K562 (cell line): ENCODE measurements at regions not wholly inside any gene's neighbourhood (a gene's known extent, or its start where the extent isn't known, plus 50 kb on each side); places are given as distances from the start of the nearest gene placed in this dataset.

ENCODE experiments used
- ATAC-seq: fragments of 200-7000 bp; cut with Tn5 transposase; 3 replicates; pipeline ENCODE4 v1.9.1; 2020; ENCODE audit warnings: moderate library complexity
- BruUV-seq: library from RNA; stranded (reverse); fragments of 400-500 nt; replicated peaks from 2 replicates; lab custom pipeline; 2021; lab: Mats Ljungman, UMichigan
- CTCF ChIA-PET: fragments of 300-600 bp; formaldehyde crosslinking; extraction: SDS; loops from one replicate; lab custom pipeline; 2021; ENCODE audit warnings: low intra/inter-chr PET ratio; lab: Yijun Ruan, JAX
- POLR2A ChIA-PET: fragments of 300-600, 350-650 bp; sonication (Branson Sonifier 250); formaldehyde crosslinking; extraction: SDS; loops from one replicate; lab custom pipeline; 2021; ENCODE audit warnings: antibody characterized with exemption, inconsistent platforms; lab: Yijun Ruan, JAX
- DNase-seq, 4 experiments: peaks; one replicate each; pipeline versions ENCODE4 v3.0.0 to v3.0.0-alpha.2; 2011 to 2018; ENCODE audit warnings: low spot score in 3 of 4, mixed read lengths in 3 of 4; ENCODE audit errors: extremely low read depth in 1 of 4
- FAIRE-seq: peaks from 2 replicates; lab custom pipeline; 2011; peaks lifted over from hg19 to GRCh38; lab: Jason Lieb, UNC
- H2AFZ ChIP-seq: 2 replicates; pipeline ENCODE4 v1.6.0; 2011; ENCODE audit warnings: low read depth, low read length, control low read depth, inconsistent platforms
- H3K27ac ChIP-seq: fragments of 200-600 bp; 3 replicates; pipeline ENCODE4 v1.8.0; 2011; ENCODE audit warnings: low read depth, mild to moderate bottlenecking, control low read depth, inconsistent platforms, low read length, moderate library complexity, mixed read lengths; ENCODE audit errors: extremely low read depth
- H3K27me3 ChIP-seq, 2 experiments: fragments of 300-600 bp in 1 of 2; 2 replicates in 1 of 2; 3 replicates in 1 of 2; pipeline versions ENCODE4 v1.6.0 to v1.8.0; 2011; ENCODE audit warnings: inconsistent platforms in 2 of 2, low read length in 2 of 2, mild to moderate bottlenecking in 1 of 2, mixed read lengths in 1 of 2, moderate library complexity in 1 of 2; ENCODE audit not compliant: control insufficient read depth in 2 of 2, insufficient read depth in 2 of 2
- H3K36me3 ChIP-seq: fragments of 300-600 bp; 3 replicates; pipeline ENCODE4 v1.8.0; 2011; ENCODE audit warnings: mild to moderate bottlenecking, low read length, inconsistent platforms; ENCODE audit not compliant: control insufficient read depth, insufficient read depth
- H3K4me1 ChIP-seq, 2 experiments: fragments of 200-600 bp in 1 of 2; replicated peaks in 1 of 2; 2 replicates in 1 of 2; 3 replicates in 1 of 2; pipeline versions ENCODE4 v1.5.1 to v1.8.0; 2011; ENCODE audit warnings: inconsistent platforms in 2 of 2, low read length in 2 of 2, mild to moderate bottlenecking in 1 of 2, mixed read lengths in 1 of 2, moderate library complexity in 1 of 2; ENCODE audit not compliant: control insufficient read depth in 2 of 2, insufficient read depth in 2 of 2
- H3K4me2 ChIP-seq: 2 replicates; pipeline ENCODE4 v1.6.1; 2011; ENCODE audit warnings: low read length, control low read depth, inconsistent platforms, mixed read lengths; ENCODE audit not compliant: insufficient read depth
- H3K4me3 ChIP-seq: fragments of 200-600 bp; sonication (generic), shearing (Covaris generic); 2 replicates; pipeline ENCODE4 v1.5.1; 2016; ENCODE audit warnings: control low read depth, inconsistent platforms
- H3K79me2 ChIP-seq: fragments of 200-600 bp; 3 replicates; pipeline ENCODE4 v1.8.0; 2011; ENCODE audit warnings: low read length, inconsistent platforms; ENCODE audit not compliant: control insufficient read depth, insufficient read depth
- H3K9ac ChIP-seq, 2 experiments: 2 replicates each; pipeline versions ENCODE4 v1.6.0 to v1.6.1; 2011; ENCODE audit warnings: low read depth in 2 of 2, low read length in 2 of 2, control low read depth in 1 of 2, inconsistent platforms in 1 of 2, mild to moderate bottlenecking in 1 of 2, mixed read lengths in 1 of 2; ENCODE audit not compliant: insufficient read depth in 1 of 2
- H3K9me1 ChIP-seq: one replicate; pipeline ENCODE4 v1.6.0; 2011; ENCODE audit warnings: inconsistent platforms, mild to moderate bottlenecking, low read length, moderate library complexity; ENCODE audit not compliant: control insufficient read depth, insufficient read depth
- H3K9me3 ChIP-seq: replicated peaks from 2 replicates; pipeline ENCODE4 v1.5.1; 2011; ENCODE audit warnings: low read depth, low read length, inconsistent platforms; ENCODE audit not compliant: control insufficient read depth, insufficient read depth
- H4K20me1 ChIP-seq: replicated peaks from 2 replicates; pipeline ENCODE4 v1.6.1; 2011; ENCODE audit warnings: low read length, inconsistent platforms, mixed read lengths; ENCODE audit not compliant: control insufficient read depth, insufficient read depth
- CBX3 ChIP-seq, 2 experiments: IDR thresholded peaks; 1 replicate in 1 of 2; 2 replicates in 1 of 2; pipeline ENCODE4 v1.6.1; 2012; ENCODE audit warnings: inconsistent platforms in 2 of 2, low read length in 2 of 2, borderline replicate concordance in 1 of 2, control low read depth in 1 of 2
- CREB1 ChIP-seq, 2 experiments: sonication (generic) in 1 of 2; formaldehyde crosslinking in 1 of 2; IDR thresholded peaks; 2 replicates each; pipeline versions ENCODE4 v1.6.1 to v1.8.0; 2012 to 2022; ENCODE audit warnings: inconsistent platforms in 1 of 2, mild to moderate bottlenecking in 1 of 2, missing genetic modification reagents in 1 of 2, moderate library complexity in 1 of 2
- EP300 ChIP-seq: IDR thresholded peaks from 2 replicates; pipeline ENCODE4 v1.6.1; 2012; ENCODE audit warnings: low read length, improper control_type of control experiment
- MCM2 ChIP-seq: fragments of 450-650 bp; IDR thresholded peaks from 2 replicates; pipeline ENCODE4 v1.6.1; 2017; ENCODE audit warnings: low read depth, mild to moderate bottlenecking
- MEF2D ChIP-seq: conservative IDR thresholded peaks from 2 replicates; pipeline ENCODE4 v1.6.1; 2016; ENCODE audit warnings: low read depth, missing genetic modification characterization, missing compliant biosample characterization
- POLR2AphosphoS2 ChIP-seq: IDR thresholded peaks from 2 replicates; pipeline ENCODE4 v1.6.1; 2012; ENCODE audit warnings: low read length, improper control_type of control experiment
- RBFOX2 ChIP-seq: fragments of 200-400 bp; formaldehyde crosslinking; IDR thresholded peaks from 2 replicates; pipeline ENCODE4 v1.6.1; 2017; ENCODE audit warnings: low read depth, mild to moderate bottlenecking, low read length, moderate library complexity
- STAT5B ChIP-seq: fragments of 250-450 bp; sonication (Bioruptor Pico); IDR thresholded peaks from 2 replicates; pipeline ENCODE4 v1.8.0; 2021; ENCODE audit warnings: mild to moderate bottlenecking, inconsistent platforms
- WGBS: fragments of 100-300 bp; shearing (Covaris generic); methylation state at CpG from one replicate; pipeline ENCODE4 v1.1.6; 2016; ENCODE audit warnings: low coverage, mixed read lengths; ENCODE audit not compliant: insufficient coverage; ENCODE audit errors: missing lambda C conversion rate; 5-methylcytosine and 5-hydroxymethylcytosine counted together
- in situ Hi-C: fragments of 300-500 bp; cut with MboI; formaldehyde crosslinking; loops from 4 replicates; pipeline ENCODE4 v1.15.0; 2018; ENCODE audit warnings: inconsistent platforms, mixed read lengths
- intact Hi-C: fragments of 100-400 bp; cut with micrococcal nuclease; formaldehyde crosslinking; loops from 2 replicates; pipeline ENCODE4 v1.14.2; 2022
- TF ChIP-seq, protein P1 (sequence below): fragments of 450-650 bp; formaldehyde crosslinking; IDR thresholded peaks from 2 replicates; pipeline ENCODE4 v1.4.0; 2020; ENCODE audit warnings: mild to moderate bottlenecking, moderate library complexity
- TF ChIP-seq, protein P2 (sequence below): fragments of 250-450 bp; sonication (Bioruptor Pico); IDR thresholded peaks from 2 replicates; pipeline ENCODE4 v1.8.0; 2021; ENCODE audit warnings: moderate library complexity, mild to moderate bottlenecking, inconsistent platforms
- TF ChIP-seq, protein P3 (sequence below): sonication (generic); formaldehyde crosslinking; IDR thresholded peaks from 2 replicates; pipeline ENCODE4 v1.8.1; 2023; ENCODE audit warnings: mild to moderate bottlenecking, missing genetic modification reagents

DNA sequence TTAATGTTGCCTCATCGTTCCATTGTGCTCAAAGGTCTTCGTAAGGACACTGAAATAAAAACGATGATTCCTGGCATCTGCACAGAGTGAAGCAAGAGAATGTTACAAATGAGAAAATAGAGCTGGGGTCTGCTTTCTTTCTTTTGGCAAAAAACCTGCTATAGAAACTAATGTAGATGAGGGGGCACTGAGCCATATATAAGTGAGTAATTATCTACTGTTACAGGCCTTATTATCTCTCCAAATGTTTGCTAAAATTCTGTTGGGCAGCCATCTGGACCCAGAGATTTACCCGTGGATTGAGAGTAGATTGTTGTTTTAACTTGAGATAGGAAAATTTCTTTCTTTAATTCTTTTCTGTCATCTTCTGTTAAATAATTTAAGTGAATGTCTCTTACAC lies 472.5 kb upstream of the PIK3C3 start:
- no peak for FAIRE-seq
- Histone ChIP-seq H3K9me1 (no peaks in the 10 kb centered on the region), H3K27ac (no peak overlapping the region), H3K79me2 (no peaks in the 10 kb centered on the region), H4K20me1 (no peaks in the 10 kb centered on the region), H3K4me1 (no peaks in the 10 kb centered on the region), H3K36me3 (no peaks in the 10 kb centered on the region), H3K27me3 (no peaks in the 10 kb centered on the region), H3K4me3 (no peak overlapping the region), H3K4me2 (no peak overlapping the region), H3K9ac (no peak overlapping the region), H3K9me3 (no peaks in the 10 kb centered on the region; the same call in 1 of the 2 replicates), H2AFZ (no peak overlapping the region)
- intact Hi-C loops, result no loop called here
- 2% methylated on average over 4 of the region's 4 CpGs for WGBS
- CTCF ChIA-PET, result interaction anchor here (0.5 kb wide), 1 partner anchor 1495 kb away, joined by 3 read pairs; no protein-coding TSS in a partner anchor
- in situ Hi-C loops, result no loop called here
- no peak for DNase-seq
- ATAC-seq, result no peak
- POLR2A ChIA-PET, result no interaction called here
- TF ChIP-seq MEF2D (tag), result no peak
- TF ChIP-seq CREB1 (IDR thresholded peaks at IDR 0.05), result no peak
- no peak for TF ChIP-seq CREB1 (CRISPR knock-in tag; IDR thresholded peaks at IDR 0.05)
- no peak for TF ChIP-seq RBFOX2
- TF ChIP-seq CBX3 (IDR thresholded peaks at IDR 0.05; ENCODE audit: borderline replicate concordance in 1 of 2, low read length in 2 of 2), result no peak
- no peak for TF ChIP-seq EP300
- TF ChIP-seq, protein P1, sequence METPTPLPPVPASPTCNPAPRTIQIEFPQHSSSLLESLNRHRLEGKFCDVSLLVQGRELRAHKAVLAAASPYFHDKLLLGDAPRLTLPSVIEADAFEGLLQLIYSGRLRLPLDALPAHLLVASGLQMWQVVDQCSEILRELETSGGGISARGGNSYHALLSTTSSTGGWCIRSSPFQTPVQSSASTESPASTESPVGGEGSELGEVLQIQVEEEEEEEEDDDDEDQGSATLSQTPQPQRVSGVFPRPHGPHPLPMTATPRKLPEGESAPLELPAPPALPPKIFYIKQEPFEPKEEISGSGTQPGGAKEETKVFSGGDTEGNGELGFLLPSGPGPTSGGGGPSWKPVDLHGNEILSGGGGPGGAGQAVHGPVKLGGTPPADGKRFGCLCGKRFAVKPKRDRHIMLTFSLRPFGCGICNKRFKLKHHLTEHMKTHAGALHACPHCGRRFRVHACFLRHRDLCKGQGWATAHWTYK (CRISPR knock-in tag), result no peak
- no peak for TF ChIP-seq POLR2AphosphoS2
- no peak for TF ChIP-seq STAT5B (CRISPR knock-in tag)
- TF ChIP-seq, protein P2, sequence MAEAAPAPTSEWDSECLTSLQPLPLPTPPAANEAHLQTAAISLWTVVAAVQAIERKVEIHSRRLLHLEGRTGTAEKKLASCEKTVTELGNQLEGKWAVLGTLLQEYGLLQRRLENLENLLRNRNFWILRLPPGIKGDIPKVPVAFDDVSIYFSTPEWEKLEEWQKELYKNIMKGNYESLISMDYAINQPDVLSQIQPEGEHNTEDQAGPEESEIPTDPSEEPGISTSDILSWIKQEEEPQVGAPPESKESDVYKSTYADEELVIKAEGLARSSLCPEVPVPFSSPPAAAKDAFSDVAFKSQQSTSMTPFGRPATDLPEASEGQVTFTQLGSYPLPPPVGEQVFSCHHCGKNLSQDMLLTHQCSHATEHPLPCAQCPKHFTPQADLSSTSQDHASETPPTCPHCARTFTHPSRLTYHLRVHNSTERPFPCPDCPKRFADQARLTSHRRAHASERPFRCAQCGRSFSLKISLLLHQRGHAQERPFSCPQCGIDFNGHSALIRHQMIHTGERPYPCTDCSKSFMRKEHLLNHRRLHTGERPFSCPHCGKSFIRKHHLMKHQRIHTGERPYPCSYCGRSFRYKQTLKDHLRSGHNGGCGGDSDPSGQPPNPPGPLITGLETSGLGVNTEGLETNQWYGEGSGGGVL (CRISPR knock-in tag), result no peak
- TF ChIP-seq, protein P3, sequence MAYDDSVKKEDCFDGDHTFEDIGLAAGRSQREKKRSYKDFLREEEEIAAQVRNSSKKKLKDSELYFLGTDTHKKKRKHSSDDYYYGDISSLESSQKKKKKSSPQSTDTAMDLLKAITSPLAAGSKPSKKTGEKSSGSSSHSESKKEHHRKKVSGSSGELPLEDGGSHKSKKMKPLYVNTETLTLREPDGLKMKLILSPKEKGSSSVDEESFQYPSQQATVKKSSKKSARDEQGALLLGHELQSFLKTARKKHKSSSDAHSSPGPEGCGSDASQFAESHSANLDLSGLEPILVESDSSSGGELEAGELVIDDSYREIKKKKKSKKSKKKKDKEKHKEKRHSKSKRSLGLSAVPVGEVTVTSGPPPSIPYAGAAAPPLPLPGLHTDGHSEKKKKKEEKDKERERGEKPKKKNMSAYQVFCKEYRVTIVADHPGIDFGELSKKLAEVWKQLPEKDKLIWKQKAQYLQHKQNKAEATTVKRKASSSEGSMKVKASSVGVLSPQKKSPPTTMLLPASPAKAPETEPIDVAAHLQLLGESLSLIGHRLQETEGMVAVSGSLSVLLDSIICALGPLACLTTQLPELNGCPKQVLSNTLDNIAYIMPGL (CRISPR knock-in tag), result no peak
- no peak for TF ChIP-seq MCM2
- BruUV-seq, result no TSS peak
